Astrocyte of the spinal cord (primary cell): ENCODE measurements at regions not wholly inside any gene's neighbourhood (a gene's known extent, or its start where the extent isn't known, plus 50 kb on each side); places are given as distances from the start of the nearest gene placed in this dataset.
A peak's percentile ranks its signal among the peaks of the same experiment; 100 is the strongest.
"Not testable (repeated sequence)": the region's sequence is repeated elsewhere in the genome, so short reads cannot be mapped to it uniquely, and the experiment has no call there.

Source experiments
- DNase-seq: peaks from one replicate; pipeline ENCODE4 v3.0.0; 2011; ENCODE audit warnings: low read depth, low spot score
- H3K4me3 ChIP-seq: 2 replicates; pipeline ENCODE4 v1.5.1; 2011; ENCODE audit warnings: low read depth, mild to moderate bottlenecking, low read length, moderate library complexity
- in situ Hi-C: cut with HindIII; loops from 2 replicates; pipeline ENCODE4 v1.10.0; 2017; ENCODE audit warnings: low sequenced_read_pairs
- TF ChIP-seq, protein P1 (sequence below): IDR thresholded peaks from 2 replicates; pipeline ENCODE4 v1.5.1; 2012; ENCODE audit warnings: low read depth, mild to moderate bottlenecking, low read length, inconsistent platforms

DNA sequence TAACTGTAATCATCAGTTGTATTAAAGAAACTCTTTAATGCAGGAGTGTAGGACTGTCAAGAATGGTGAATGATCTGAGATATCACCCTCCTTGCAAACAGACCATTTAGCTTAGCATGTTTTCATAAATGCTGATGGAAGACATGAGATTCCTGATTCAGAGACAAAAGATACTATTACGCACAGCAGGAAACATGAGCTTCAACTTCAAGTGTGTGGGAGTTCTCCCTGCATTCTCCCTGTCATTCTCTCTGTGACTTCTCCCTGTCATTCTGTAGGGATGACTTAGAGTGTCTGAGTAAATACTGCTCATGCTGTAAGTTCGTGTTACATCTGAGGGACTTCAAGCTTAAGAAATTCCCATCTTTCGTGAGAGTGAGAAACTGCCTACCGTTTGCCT lies 866.0 kb upstream of the PRKX start:
- TF ChIP-seq, protein P1, sequence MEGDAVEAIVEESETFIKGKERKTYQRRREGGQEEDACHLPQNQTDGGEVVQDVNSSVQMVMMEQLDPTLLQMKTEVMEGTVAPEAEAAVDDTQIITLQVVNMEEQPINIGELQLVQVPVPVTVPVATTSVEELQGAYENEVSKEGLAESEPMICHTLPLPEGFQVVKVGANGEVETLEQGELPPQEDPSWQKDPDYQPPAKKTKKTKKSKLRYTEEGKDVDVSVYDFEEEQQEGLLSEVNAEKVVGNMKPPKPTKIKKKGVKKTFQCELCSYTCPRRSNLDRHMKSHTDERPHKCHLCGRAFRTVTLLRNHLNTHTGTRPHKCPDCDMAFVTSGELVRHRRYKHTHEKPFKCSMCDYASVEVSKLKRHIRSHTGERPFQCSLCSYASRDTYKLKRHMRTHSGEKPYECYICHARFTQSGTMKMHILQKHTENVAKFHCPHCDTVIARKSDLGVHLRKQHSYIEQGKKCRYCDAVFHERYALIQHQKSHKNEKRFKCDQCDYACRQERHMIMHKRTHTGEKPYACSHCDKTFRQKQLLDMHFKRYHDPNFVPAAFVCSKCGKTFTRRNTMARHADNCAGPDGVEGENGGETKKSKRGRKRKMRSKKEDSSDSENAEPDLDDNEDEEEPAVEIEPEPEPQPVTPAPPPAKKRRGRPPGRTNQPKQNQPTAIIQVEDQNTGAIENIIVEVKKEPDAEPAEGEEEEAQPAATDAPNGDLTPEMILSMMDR = no peak
- no peak overlapping the region for H3K4me3 ChIP-seq
- DNase-seq = no peak
- in situ Hi-C loops = no loop called here

DNA sequence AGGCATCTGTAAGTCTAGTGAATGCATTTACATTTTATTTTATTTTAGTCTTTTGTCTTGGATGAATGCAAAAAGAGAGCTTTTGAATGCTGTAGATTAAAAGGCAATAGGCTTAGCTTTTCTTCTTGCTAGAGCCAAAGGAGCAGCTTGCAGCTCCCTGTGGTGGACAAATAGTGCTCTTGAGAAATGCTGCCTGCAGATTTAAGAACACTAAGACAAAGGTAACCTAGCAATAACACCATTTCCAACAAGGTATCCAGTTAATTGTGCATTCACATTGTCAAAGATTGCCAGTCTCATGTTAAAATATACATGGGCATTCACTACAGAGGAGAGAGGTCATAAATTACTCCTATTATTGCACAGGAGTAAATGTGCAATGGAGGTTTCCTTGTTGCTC lies 859.2 kb upstream of the PRKX start:
- TF ChIP-seq, protein P1 = no peak
- in situ Hi-C loops = no loop called here
- no peak for DNase-seq
- H3K4me3 ChIP-seq = no peak overlapping the region

DNA sequence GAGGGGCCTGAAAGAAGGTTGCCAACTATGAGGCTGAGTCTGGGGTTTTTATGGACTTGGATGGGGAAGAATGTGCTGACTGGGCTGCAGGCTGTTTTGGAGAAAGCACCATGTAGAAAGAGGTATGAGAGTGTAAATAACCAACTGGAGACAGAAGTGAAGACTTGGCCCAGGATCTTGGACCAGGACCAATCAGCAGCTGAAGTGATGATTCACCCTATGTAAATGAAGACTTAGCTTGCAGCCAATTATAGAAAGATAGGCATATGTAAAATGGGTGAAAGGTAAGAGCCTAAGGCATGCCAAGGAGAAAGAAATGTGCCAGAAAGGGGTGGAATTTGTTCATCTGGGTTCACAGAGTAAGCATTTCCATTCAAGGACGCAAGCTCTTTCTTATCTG lies 856.7 kb upstream of the PRKX start:
- DNase-seq = no peak
- no peak overlapping the region for H3K4me3 ChIP-seq
- in situ Hi-C loops = no loop called here
- TF ChIP-seq, protein P1 = no peak

DNA sequence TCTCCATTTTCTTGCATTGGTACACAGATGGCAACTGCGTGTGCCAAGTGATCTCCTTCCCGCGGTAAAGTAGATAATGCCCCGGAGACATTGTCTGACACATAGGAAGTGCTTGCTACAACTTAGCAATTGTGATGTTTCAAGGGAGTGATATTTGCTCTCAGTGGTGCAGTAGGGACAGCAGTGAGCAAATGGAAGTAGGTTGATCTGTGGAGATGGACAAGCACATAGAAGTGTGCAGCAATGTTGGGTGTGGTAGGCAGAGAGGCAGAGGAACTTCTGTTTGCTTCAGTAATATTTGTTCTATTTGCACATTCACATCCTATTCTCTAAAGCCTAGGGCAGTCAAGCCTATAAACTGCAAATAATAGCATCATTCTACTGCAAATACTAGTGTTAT lies 846.7 kb upstream of the PRKX start:
- in situ Hi-C loops = no loop called here
- H3K4me3 ChIP-seq = no peak overlapping the region
- TF ChIP-seq, protein P1 = no peak
- no peak for DNase-seq

DNA sequence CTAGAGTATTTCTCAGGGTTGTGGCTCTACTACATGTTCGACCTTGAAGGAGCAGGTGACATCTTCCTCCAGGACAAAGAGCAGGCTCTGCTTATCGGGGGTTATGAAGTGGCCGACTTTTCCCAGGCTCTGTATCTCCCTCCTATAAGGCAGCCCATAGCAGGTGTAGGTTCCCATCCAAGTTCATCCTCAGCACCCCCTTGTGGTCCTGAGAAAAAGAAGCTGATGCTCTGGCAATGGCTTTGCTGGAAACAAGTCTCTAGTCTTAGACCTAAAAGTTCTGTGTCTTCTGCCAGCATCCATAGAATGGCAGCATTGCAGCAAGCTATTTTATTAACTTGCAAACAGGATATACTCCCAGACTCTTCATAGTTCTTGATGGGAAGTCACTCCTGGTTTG lies 836.6 kb upstream of the PRKX start:
- TF ChIP-seq, protein P1 = peak; percentile 4
- in situ Hi-C loops = no loop called here
- no peak for DNase-seq
- no peak overlapping the region for H3K4me3 ChIP-seq

DNA sequence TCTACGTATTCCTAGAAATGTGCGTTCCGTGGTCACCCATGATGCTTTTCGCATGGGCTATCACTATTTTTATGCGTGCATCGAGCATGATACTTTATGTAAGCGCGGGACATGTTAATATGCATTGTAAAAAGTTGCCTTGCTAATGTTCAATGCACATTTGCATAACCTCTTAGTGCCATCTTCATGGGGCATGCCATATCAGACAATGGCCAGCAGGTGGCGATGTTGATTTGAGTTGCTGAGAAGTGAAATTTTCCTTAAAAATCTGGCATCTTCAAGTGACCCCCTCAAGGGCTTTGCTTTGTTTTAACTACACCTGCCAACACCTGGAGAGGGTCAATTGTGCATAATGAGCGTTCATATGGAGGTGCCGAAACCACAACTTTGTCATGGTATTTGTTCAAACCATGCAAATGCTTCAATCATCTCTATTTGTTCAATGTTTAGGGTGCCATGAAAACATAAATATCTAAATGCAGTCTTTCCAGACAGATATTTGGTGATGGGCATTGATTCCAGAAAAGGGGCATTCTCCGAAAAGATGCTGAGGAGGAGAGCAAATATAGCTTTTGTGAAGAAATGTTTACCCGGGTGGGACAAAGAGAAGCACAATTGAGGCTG lies 833.9 kb upstream of the PRKX start:
- peak; percentile 45 for DNase-seq
- in situ Hi-C loops = no loop called here
- TF ChIP-seq, protein P1 = peak; percentile 78
- no peak overlapping the region for H3K4me3 ChIP-seq

DNA sequence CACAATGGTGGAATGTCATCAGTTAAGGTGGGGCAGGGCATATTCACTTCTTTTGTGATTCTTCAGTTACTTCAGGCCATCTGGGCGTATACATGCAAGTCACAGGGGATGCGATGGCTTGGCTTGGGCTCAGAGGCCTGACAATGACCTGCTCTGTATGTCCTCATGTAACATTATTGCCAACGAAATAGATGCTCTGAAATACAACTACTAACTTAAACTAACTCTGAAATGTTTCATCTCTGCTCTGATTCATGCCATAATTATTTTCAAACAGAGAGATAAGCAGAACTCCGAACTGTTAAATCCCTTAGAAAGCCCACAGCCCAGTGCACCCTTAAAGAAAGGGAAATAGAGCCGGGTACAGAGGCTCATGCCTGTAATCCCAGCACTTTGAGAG lies 832.7 kb upstream of the PRKX start:
- H3K4me3 ChIP-seq, in situ Hi-C loops, DNase-seq: not testable (repeated sequence)
